GM21528 (cell line): ENCODE measurements at regions not wholly inside any gene's neighbourhood (a gene's known extent, or its start where the extent isn't known, plus 50 kb on each side); places are given as distances from the start of the nearest gene placed in this dataset.
"Not testable (repeated sequence)": the region's sequence is repeated elsewhere in the genome, so short reads cannot be mapped to it uniquely, and the experiment has no call there.

Experiments used
- ATAC-seq: cut with Tn5 transposase; IDR thresholded peaks from one replicate; pipeline ENCODE4 v1.9.1; 2021; ENCODE audit warnings: mild to moderate bottlenecking, moderate library complexity; ENCODE audit not compliant: unreplicated experiment, low FRiP score

GRCh38 chr5:28369418-28369817 is 1331.0 kb upstream of the CDH9 start:
- no peak for ATAC-seq

DNA sequence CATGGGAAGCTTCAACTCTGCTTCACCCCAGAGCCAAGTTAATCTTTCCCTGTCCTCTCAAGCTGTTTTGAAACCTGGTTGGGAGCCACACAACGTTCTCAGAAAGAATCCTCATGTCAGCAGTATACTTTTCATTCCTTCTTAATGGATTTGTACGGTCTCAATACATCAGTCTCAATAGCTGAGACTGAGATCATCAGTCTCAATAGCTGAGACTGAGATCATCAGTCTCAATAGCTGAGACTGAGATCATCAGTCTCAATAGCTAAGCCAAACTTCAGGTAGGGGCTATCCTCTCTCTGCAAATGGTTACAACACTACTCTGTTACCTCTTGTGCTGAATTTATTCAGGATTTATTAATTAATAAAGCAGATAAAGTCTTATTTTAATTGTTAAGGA is 1317.4 kb upstream of the CDH9 start:
- no peak for ATAC-seq

GRCh38 chr5:28346696-28347095 is 1308.3 kb upstream of the CDH9 start:
- ATAC-seq: no peak

GRCh38 chr5:28344836-28345433 is 1306.5 kb upstream of the CDH9 start:
- ATAC-seq: no peak

DNA sequence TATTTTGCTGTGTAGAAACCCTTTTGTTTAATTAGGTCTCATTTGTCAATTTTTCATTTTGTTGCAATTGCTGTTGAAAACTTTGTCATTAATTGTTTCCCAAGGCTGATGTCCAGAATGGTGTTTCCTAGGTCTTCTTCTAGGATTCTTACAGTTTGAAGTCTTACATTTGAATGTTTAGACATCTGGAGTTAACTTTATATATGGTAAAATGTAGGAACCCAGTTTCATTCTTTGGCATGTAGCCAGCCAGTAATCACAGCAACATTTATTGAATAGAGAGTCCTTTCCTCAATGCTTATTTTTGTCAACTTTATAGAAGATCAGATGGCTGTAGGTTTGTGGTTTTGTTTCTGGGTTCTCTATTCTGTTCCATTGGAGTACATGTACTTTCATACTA is 1290.8 kb upstream of the CDH9 start:
- no peak for ATAC-seq

- no peak for ATAC-seq
These were observed 1290.3 kb upstream of the CDH9 start for GRCh38 chr5:28328681-28329080.

- no peak for ATAC-seq
These were observed 1285.8 kb upstream of the CDH9 start for GRCh38 chr5:28324174-28324573.

- ATAC-seq: no peak
These were observed 1275.6 kb upstream of the CDH9 start for GRCh38 chr5:28313953-28314352.

- no peak for ATAC-seq
These were observed 1275.0 kb upstream of the CDH9 start for GRCh38 chr5:28313321-28313951.

DNA sequence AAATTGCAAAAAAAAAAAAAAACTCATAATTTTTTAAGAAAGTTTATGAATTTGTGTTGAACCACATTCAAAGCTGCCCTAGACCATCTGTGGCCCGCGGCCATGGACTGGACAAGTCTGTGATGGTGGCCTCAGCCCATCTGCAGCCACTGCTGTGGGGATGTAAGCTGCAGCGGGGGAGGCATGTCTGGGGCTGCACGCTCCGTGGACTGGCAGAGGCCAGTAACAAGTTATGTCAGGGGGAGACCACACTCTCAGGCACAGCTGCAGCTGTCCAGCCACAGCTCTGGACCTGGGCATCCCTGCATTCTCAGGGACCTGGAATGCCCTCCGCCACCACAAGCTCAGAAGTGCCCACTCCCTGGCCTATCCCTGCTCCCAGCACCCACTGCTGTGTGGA is 1272.3 kb upstream of the CDH9 start:
- no peak for ATAC-seq

DNA sequence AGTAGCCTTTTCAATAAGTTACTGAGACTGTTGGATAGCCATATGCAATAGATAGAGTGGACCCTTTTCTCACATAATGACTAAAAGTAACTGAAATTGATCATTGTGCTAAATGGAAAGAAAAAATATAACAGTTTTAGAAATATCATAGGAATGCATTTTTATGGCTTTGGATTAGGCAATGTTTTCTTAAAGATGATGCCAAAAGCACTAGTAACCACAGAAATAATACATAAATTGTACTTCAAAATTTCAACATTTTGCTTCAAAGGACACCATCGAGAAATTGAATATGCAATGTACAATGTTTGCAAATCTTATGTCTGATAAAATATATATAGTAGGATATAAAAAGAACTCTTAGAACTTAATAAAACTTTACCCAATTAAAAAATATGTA is 1267.5 kb upstream of the CDH9 start:
- no peak for ATAC-seq

- ATAC-seq: no peak
These were observed 1263.3 kb upstream of the CDH9 start for GRCh38 chr5:28301712-28302111.

DNA sequence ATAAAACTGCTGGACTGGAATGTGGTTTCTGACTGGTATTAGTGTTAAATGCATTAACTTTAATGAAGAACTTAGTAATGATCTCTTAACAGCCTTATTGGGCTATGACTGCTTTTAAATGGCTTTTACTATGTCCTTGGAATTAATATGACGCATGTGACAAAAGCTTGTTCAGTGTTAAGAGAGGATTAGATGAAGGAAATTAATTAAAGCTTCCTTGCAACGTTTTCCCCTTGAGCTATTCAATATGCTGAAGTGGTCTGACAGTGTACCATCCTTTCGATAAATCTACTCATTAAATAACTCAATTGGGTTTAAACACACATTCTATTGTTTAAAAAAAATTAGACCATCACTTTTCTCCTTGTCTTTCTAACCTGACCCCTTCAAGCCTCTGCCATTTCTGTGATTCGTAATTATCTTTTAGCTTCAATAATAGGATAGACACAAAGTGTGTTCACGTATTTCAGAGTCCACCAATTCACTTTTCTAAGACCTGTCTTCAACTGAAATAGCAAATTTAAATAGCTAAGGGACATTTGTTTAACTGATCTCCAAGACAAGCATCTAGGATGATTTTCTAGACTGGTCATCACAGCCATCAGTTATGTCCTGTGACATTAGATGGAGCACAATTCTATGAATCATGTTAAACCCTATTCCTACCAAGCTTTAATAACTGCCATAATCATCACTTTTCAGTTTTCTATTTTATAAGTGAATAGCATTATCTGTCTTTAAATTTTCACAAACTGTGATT is 1258.0 kb upstream of the CDH9 start:
- no peak for ATAC-seq

GRCh38 chr5:28287021-28287420 is 1248.6 kb upstream of the CDH9 start:
- ATAC-seq: not testable (repeated sequence)

DNA sequence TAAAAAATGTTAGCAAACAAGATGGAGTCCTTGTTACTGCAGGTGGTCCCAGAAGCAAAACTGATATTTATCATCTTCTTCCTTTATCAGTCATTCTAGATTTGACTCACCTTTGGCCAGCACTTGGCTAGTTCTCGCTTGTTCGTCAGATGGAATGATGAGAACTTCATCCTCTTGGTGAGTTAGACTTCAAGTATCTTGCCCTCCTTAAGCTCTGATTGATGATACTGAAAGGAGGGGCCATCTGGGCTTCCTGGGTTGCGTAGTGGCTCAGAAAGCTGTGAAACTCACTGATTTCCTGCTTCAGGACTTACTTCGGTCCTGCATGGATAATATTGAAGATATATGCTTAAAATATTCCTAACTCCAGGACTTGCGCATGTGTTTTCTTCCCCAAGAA is 1248.2 kb upstream of the CDH9 start:
- no peak for ATAC-seq

DNA sequence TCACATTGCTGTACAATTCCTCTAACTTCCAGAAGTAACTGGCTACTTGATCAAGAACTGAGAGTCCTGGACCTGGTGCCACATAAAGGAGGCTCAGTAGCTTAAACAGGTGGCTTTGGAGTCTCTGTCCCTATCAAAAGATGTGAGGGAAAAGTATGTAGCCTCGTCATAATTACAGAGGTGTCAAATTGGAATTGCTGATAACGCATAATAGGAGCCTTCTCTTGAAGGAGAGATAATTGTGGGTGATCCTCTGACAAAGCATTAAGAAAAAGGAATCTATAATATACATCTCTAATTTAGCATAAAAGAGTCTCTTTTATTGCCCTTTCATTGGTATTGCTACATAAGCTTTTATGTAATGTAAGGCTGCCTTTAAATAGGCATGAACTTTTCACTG is 1246.4 kb upstream of the CDH9 start:
- ATAC-seq: no peak

DNA sequence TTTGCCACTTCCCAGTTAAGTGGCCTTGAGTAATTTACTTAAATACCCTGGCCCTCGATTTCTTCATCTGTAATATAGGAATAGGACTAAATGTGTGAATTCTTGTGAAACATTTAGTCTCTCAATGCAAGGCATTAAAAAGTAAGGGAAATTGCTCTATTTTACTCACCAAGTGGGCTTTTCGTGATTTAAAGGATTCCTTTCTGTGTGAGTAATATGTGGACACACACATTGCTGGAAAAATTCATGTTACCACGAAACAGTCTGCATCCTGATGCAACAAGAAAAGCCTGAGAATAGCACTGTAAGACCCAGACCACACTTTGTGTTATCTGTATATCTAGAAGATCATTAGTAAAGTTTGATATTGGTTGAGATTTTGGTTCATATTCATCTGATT is 1243.0 kb upstream of the CDH9 start:
- ATAC-seq: no peak

DNA sequence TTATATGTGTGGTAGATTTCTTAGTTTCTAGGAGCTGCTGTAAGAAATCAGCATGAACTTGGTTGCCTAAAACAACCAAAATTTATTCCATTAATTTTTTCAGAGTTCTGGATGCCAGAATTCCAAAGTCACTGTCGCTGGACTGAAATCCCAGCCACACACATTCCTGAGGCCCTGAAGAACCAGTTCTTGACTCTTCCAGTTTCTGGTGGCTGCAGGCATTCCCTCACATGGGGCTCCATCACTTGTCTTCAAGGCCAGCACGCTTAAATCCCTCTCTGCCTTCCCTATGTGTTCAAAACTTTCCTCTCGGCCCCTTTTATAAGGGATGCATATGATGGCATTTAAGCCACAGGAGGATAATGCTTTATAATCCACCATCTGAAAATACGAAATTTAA is 1237.5 kb upstream of the CDH9 start:
- no peak for ATAC-seq

DNA sequence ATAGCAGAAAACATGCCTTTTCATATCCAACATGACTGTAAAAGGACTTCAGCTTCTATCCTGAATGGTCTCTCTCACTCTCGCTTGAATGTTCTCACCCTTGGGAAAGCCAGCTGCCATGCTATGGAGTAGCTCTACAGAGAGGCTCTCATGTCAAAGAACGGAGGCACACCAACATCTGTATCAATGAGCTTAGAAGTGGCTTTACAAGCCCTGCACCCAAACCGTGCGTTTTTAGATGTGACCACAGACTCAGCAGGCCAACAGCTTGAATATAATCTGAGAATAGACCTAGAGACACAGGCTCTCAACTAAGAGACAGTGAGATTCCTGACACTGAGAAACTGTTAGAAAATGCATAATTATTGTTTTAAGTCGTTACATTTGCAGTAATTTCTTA is 1231.6 kb upstream of the CDH9 start:
- ATAC-seq: no peak

DNA sequence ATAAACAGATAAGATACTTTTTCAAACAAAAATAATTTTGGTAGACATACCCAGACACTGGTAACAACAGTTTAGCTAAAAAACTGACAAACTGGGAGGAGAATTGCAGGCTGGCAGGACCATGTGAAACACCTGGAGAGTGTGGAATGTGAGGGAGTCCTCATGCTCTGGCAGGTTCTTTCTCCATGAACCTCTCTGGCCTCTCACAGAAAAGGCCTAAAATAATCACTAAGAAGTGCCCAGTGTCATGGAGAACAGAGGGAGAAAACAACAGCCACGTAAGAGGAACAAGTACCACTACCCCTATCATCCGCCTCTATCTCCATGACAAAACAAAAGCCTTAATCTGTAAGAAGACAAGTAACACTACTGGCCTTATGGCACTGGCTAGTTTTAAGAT is 1227.5 kb upstream of the CDH9 start:
- no peak for ATAC-seq

DNA sequence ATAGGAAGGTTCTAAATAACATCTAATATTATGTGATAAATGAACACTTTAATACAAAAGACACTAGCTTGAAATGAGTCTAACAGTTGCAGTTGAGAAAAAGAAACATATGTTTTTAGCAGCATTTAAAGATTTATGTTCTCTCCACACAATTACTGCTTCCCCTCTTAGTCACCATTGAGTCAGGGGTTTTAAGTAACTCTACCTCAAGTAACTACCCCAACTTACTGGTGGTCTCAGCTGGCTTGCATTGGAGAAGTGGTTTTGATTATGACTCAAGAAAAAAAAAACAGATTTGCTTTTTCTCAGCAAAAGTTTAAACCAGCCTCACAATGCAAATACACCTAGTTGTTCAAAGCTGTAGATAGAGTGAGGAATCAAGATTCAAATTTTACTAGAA is 1216.5 kb upstream of the CDH9 start:
- ATAC-seq: no peak

DNA sequence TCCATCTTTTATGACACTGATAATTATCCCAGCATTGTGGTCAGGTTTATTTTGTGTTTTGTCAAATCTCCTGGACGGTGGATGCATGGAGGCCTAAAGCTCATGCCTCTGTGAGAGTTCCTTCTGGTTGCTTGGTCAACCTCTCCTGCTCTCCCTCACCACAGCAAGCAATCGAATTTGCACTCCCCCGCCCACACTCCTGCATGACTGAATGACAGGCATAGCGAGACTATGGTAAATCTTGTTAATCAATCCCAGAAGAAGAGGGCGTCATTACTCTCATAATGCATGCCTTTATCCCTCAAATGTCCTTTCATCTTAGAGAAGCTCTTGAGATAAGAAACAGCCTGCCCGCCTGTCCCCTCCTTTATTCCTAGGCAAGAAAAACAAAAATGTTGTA is 1215.0 kb upstream of the CDH9 start:
- ATAC-seq: no peak
